Activated CD8-positive, alpha-beta memory T cell treated with anti-CD3 and anti-CD28 coated beads, Interleukin-2, amount 10 ng/mL, durations not matched to agents 7 days and 5 days (primary cell): ENCODE measurements at regions not wholly inside any gene's neighbourhood (a gene's known extent, or its start where the extent isn't known, plus 50 kb on each side); places are given as distances from the start of the nearest gene placed in this dataset.

Experiments
- ATAC-seq: fragments of 150-1000 bp; cut with Tn5 transposase; one replicate; pipeline ENCODE4 v1.10.0; 2021; ENCODE audit warnings: moderate library complexity
- CTCF ChIA-PET: fragments of 350-600 bp; sonication (Branson Sonifier 250); formaldehyde crosslinking; loops from one replicate; lab custom pipeline; 2021; ENCODE audit warnings: antibody characterized with exemption; lab: Charles Lee
- DNase-seq: peaks from one replicate; pipeline ENCODE4 v3.0.0-alpha.2; 2020
- H3K27ac Mint-ChIP-seq: one replicate; pipeline ENCODE4 v1.8.0; 2021; ENCODE audit warnings: mild to moderate bottlenecking, mixed read lengths
- H3K27me3 Mint-ChIP-seq: one replicate; pipeline ENCODE4 v1.8.0; 2021; ENCODE audit warnings: mixed read lengths
- H3K36me3 Mint-ChIP-seq: one replicate; pipeline ENCODE4 v1.8.0; 2021; ENCODE audit warnings: mild to moderate bottlenecking, mixed read lengths
- H3K4me1 Mint-ChIP-seq: one replicate; pipeline ENCODE4 v1.8.0; 2021; ENCODE audit warnings: mixed read lengths
- H3K4me3 Mint-ChIP-seq: one replicate; pipeline ENCODE4 v1.8.0; 2021; ENCODE audit warnings: mild to moderate bottlenecking, moderate library complexity, mixed read lengths
- H3K9me3 Mint-ChIP-seq: one replicate; pipeline ENCODE4 v1.8.0; 2022; ENCODE audit warnings: low read depth, mixed read lengths

GRCh38 chr1:195085196-195085595, 1523.0 kb downstream of the KCNT2 start:
- H3K27ac Mint-ChIP-seq = no peak overlapping the region
- ATAC-seq = no peak
- no peak for DNase-seq
- no peaks in the 10 kb centered on the region for H3K36me3 Mint-ChIP-seq
- no peak overlapping the region for H3K4me3 Mint-ChIP-seq
- H3K9me3 Mint-ChIP-seq = no peaks in the 10 kb centered on the region
- no peaks in the 10 kb centered on the region for H3K27me3 Mint-ChIP-seq
- CTCF ChIA-PET = no interaction called here
- no peaks in the 10 kb centered on the region for H3K4me1 Mint-ChIP-seq

- Mint-ChIP-seq H3K4me3 (no peak overlapping the region), H3K27me3 (no peaks in the 10 kb centered on the region), H3K9me3 (no peaks in the 10 kb centered on the region), H3K27ac (no peak overlapping the region), H3K4me1 (no peaks in the 10 kb centered on the region), H3K36me3 (no peaks in the 10 kb centered on the region)
- DNase-seq (no peak), ATAC-seq (no peak)
- CTCF ChIA-PET = no interaction called here
Measured at GRCh38 chr1:195082183-195082582, 1526.1 kb downstream of the KCNT2 start.

GRCh38 chr1:195076682-195077081, 1531.6 kb downstream of the KCNT2 start:
- no peak overlapping the region for H3K27ac Mint-ChIP-seq
- CTCF ChIA-PET = no interaction called here
- ATAC-seq = no peak

GRCh38 chr1:195075973-195076372, 1532.3 kb downstream of the KCNT2 start:
- H3K27me3 Mint-ChIP-seq = no peaks in the 10 kb centered on the region
- H3K27ac Mint-ChIP-seq = no peak overlapping the region
- H3K4me3 Mint-ChIP-seq = no peak overlapping the region
- CTCF ChIA-PET = no interaction called here
- no peaks in the 10 kb centered on the region for H3K9me3 Mint-ChIP-seq
- ATAC-seq (no peak), DNase-seq (no peak)
- no peaks in the 10 kb centered on the region for H3K36me3 Mint-ChIP-seq
- H3K4me1 Mint-ChIP-seq = no peaks in the 10 kb centered on the region

More at GRCh38 chr1:195076682-195077081, 1531.6 kb downstream of the KCNT2 start:
- no peak for DNase-seq
- Mint-ChIP-seq H3K4me1 (no peaks in the 10 kb centered on the region), H3K4me3 (no peak overlapping the region), H3K36me3 (no peaks in the 10 kb centered on the region), H3K9me3 (no peaks in the 10 kb centered on the region), H3K27me3 (no peaks in the 10 kb centered on the region)

GRCh38 chr1:195071461-195071860, 1536.8 kb downstream of the KCNT2 start:
- no peaks in the 10 kb centered on the region for H3K9me3 Mint-ChIP-seq
- no peak overlapping the region for H3K27ac Mint-ChIP-seq
- CTCF ChIA-PET = no interaction called here
- no peak for ATAC-seq
- no peak overlapping the region for H3K4me3 Mint-ChIP-seq
- no peaks in the 10 kb centered on the region for H3K27me3 Mint-ChIP-seq
- no peak for DNase-seq
- H3K36me3 Mint-ChIP-seq = no peaks in the 10 kb centered on the region
- no peaks in the 10 kb centered on the region for H3K4me1 Mint-ChIP-seq

- no peak for ATAC-seq
- Mint-ChIP-seq H3K27me3 (no peaks in the 10 kb centered on the region), H3K9me3 (no peaks in the 10 kb centered on the region), H3K27ac (no peak overlapping the region), H3K4me3 (no peak overlapping the region), H3K36me3 (no peaks in the 10 kb centered on the region), H3K4me1 (no peaks in the 10 kb centered on the region)
- DNase-seq = no peak
- CTCF ChIA-PET = no interaction called here
Measured at GRCh38 chr1:195065437-195065836, 1542.8 kb downstream of the KCNT2 start.

GRCh38 chr1:195064358-195064757, 1543.9 kb downstream of the KCNT2 start:
- no peak overlapping the region for H3K4me3 Mint-ChIP-seq
- peaks cover 3% of the 10 kb centered on the region for H3K9me3 Mint-ChIP-seq
- H3K4me1 Mint-ChIP-seq = no peaks in the 10 kb centered on the region
- H3K36me3 Mint-ChIP-seq = no peaks in the 10 kb centered on the region
- DNase-seq (no peak), ATAC-seq (no peak)
- no peak overlapping the region for H3K27ac Mint-ChIP-seq
- CTCF ChIA-PET = no interaction called here
- no peaks in the 10 kb centered on the region for H3K27me3 Mint-ChIP-seq

GRCh38 chr1:195054217-195054687, 1554.0 kb downstream of the KCNT2 start:
- H3K4me3 Mint-ChIP-seq = no peak overlapping the region
- CTCF ChIA-PET = no interaction called here
- no peaks in the 10 kb centered on the region for H3K36me3 Mint-ChIP-seq
- H3K27me3 Mint-ChIP-seq = no peaks in the 10 kb centered on the region
- H3K9me3 Mint-ChIP-seq = no peaks in the 10 kb centered on the region
- peaks cover 2% of the 10 kb centered on the region for H3K4me1 Mint-ChIP-seq
- DNase-seq = no peak
- H3K27ac Mint-ChIP-seq = no peak overlapping the region
- ATAC-seq = no peak

- H3K4me1 Mint-ChIP-seq = peaks cover 2% of the 10 kb centered on the region
- H3K4me3 Mint-ChIP-seq = no peak overlapping the region
- H3K36me3 Mint-ChIP-seq = no peaks in the 10 kb centered on the region
- H3K27ac Mint-ChIP-seq = peak overlapping the region; percentile 6
- no peak for DNase-seq
- CTCF ChIA-PET = no interaction called here
- no peaks in the 10 kb centered on the region for H3K27me3 Mint-ChIP-seq
- no peaks in the 10 kb centered on the region for H3K9me3 Mint-ChIP-seq
- peak; percentile 36 for ATAC-seq
Measured at GRCh38 chr1:195053478-195053877, 1554.8 kb downstream of the KCNT2 start.

- no peak for DNase-seq
Measured at GRCh38 chr1:195047772-195048171, 1560.5 kb downstream of the KCNT2 start.

GRCh38 chr1:195045072-195045471, 1563.2 kb downstream of the KCNT2 start:
- no peak overlapping the region for H3K4me3 Mint-ChIP-seq
- ATAC-seq (no peak), DNase-seq (no peak)
- no peaks in the 10 kb centered on the region for H3K9me3 Mint-ChIP-seq
- H3K36me3 Mint-ChIP-seq = no peaks in the 10 kb centered on the region
- no peaks in the 10 kb centered on the region for H3K4me1 Mint-ChIP-seq
- no peak overlapping the region for H3K27ac Mint-ChIP-seq
- no peaks in the 10 kb centered on the region for H3K27me3 Mint-ChIP-seq
- CTCF ChIA-PET = no interaction called here

More at GRCh38 chr1:195047772-195048171, 1560.5 kb downstream of the KCNT2 start:
- no peak for ATAC-seq
- H3K27me3 Mint-ChIP-seq = no peaks in the 10 kb centered on the region
- H3K27ac Mint-ChIP-seq = no peak overlapping the region
- H3K4me1 Mint-ChIP-seq = no peaks in the 10 kb centered on the region
- CTCF ChIA-PET = no interaction called here
- H3K9me3 Mint-ChIP-seq = no peaks in the 10 kb centered on the region
- no peaks in the 10 kb centered on the region for H3K36me3 Mint-ChIP-seq
- H3K4me3 Mint-ChIP-seq = no peak overlapping the region

GRCh38 chr1:195030793-195031192, 1577.4 kb downstream of the KCNT2 start:
- Mint-ChIP-seq H3K4me3 (no peak overlapping the region), H3K27ac (no peak overlapping the region), H3K4me1 (no peaks in the 10 kb centered on the region), H3K27me3 (no peaks in the 10 kb centered on the region), H3K36me3 (no peaks in the 10 kb centered on the region), H3K9me3 (peaks cover 4% of the 10 kb centered on the region)
- no peak for DNase-seq
- CTCF ChIA-PET = no interaction called here
- ATAC-seq = no peak

GRCh38 chr1:195026792-195027191, 1581.4 kb downstream of the KCNT2 start:
- Mint-ChIP-seq H3K27ac (no peak overlapping the region), H3K27me3 (no peaks in the 10 kb centered on the region), H3K36me3 (no peaks in the 10 kb centered on the region), H3K4me3 (no peak overlapping the region), H3K4me1 (no peaks in the 10 kb centered on the region), H3K9me3 (peaks cover 2% of the 10 kb centered on the region)
- no peak for DNase-seq
- no peak for ATAC-seq
- CTCF ChIA-PET = no interaction called here

GRCh38 chr1:195019385-195019784, 1588.9 kb downstream of the KCNT2 start:
- Mint-ChIP-seq H3K4me3 (no peak overlapping the region), H3K9me3 (no peaks in the 10 kb centered on the region), H3K4me1 (no peaks in the 10 kb centered on the region), H3K27me3 (no peaks in the 10 kb centered on the region), H3K36me3 (no peaks in the 10 kb centered on the region), H3K27ac (no peak overlapping the region)
- ATAC-seq (no peak), DNase-seq (no peak)
- CTCF ChIA-PET = no interaction called here

GRCh38 chr1:195012995-195013394, 1595.2 kb downstream of the KCNT2 start:
- Mint-ChIP-seq H3K27me3 (no peaks in the 10 kb centered on the region), H3K4me1 (no peaks in the 10 kb centered on the region), H3K36me3 (no peaks in the 10 kb centered on the region), H3K4me3 (no peak overlapping the region), H3K27ac (no peak overlapping the region), H3K9me3 (peaks cover 3% of the 10 kb centered on the region)
- ATAC-seq (no peak), DNase-seq (no peak)
- CTCF ChIA-PET = no interaction called here
